Gastroesophageal sphincter (tissue), 3 donors: ENCODE measurements at regions not wholly inside any gene's neighbourhood (a gene's known extent, or its start where the extent isn't known, plus 50 kb on each side); places are given as distances from the start of the nearest gene placed in this dataset.

Experiments used
- CTCF ChIP-seq, 4 experiments: fragments of 200-600 bp in 2 of 4; fragments of 450-650 bp in 2 of 4; sonication (generic) in 1 of 4; IDR thresholded peaks; one replicate each; pipeline ENCODE4 v1.5.1; 2017 to 2019; ENCODE audit warnings: antibody characterized with exemption in 4 of 4, mild to moderate bottlenecking in 2 of 4, moderate library complexity in 2 of 4
- EP300 ChIP-seq: sonication (generic); formaldehyde crosslinking; IDR thresholded peaks from one replicate; pipeline ENCODE4 v1.6.1; 2017; ENCODE audit warnings: antibody characterized with exemption, mild to moderate bottlenecking
- POLR2A ChIP-seq, 2 donors: fragments of 450-650 bp; IDR thresholded peaks; one replicate each; pipeline ENCODE4 v1.6.1; 2017; ENCODE audit warnings: antibody characterized with exemption in 2 of 2, mild to moderate bottlenecking in 2 of 2, moderate library complexity in 1 of 2
- POLR2AphosphoS5 ChIP-seq: sonication (generic); formaldehyde crosslinking; IDR thresholded peaks from one replicate; pipeline ENCODE4 v1.6.1; 2017; ENCODE audit warnings: antibody characterized with exemption

GRCh38 chr10:78298835-78299234 lies 265.2 kb downstream of the RPS24 start:
- TF ChIP-seq CTCF (IDR thresholded peaks at IDR 0.05) = no peak
- no peak for TF ChIP-seq POLR2A (IDR thresholded peaks at IDR 0.05)
- TF ChIP-seq EP300 = no peak
- TF ChIP-seq POLR2AphosphoS5 = no peak
